Fibroblast of pulmonary artery (primary cell): ENCODE measurements at regions not wholly inside any gene's neighbourhood (a gene's known extent, or its start where the extent isn't known, plus 50 kb on each side); places are given as distances from the start of the nearest gene placed in this dataset.
"Not testable (repeated sequence)": the region's sequence is repeated elsewhere in the genome, so short reads cannot be mapped to it uniquely, and the experiment has no call there.

Source experiments
- DNase-seq: peaks from one replicate; pipeline ENCODE4 v3.0.0-alpha.2; 2010; ENCODE audit warnings: low read depth
- H3K4me3 ChIP-seq: replicated peaks from 2 replicates; pipeline ENCODE4 v1.5.1; 2011; ENCODE audit warnings: low read depth, mild to moderate bottlenecking, control low read depth, low read length, moderate library complexity
- CTCF ChIP-seq: IDR thresholded peaks from 2 replicates; pipeline ENCODE4 v1.5.1; 2011; ENCODE audit warnings: mild to moderate bottlenecking, control low read depth, low read length, inconsistent platforms; ENCODE audit errors: missing control alignments

- no peak for DNase-seq
- no peak for TF ChIP-seq CTCF
- no peak overlapping the region for H3K4me3 ChIP-seq
Observed at GRCh38 chr13:86922936-86923335, 748.2 kb upstream of the SLITRK5 start.

GRCh38 chr13:86926916-86927315, 744.3 kb upstream of the SLITRK5 start:
- not testable (repeated sequence) for H3K4me3 ChIP-seq

GRCh38 chr13:86932776-86933334, 738.3 kb upstream of the SLITRK5 start:
- DNase-seq = peak; percentile 4
- H3K4me3 ChIP-seq = no peak overlapping the region
- no peak for TF ChIP-seq CTCF

More at GRCh38 chr13:86926916-86927315, 744.3 kb upstream of the SLITRK5 start:
- not testable (repeated sequence) for DNase-seq

GRCh38 chr13:86933676-86934075, 737.5 kb upstream of the SLITRK5 start:
- DNase-seq = no peak
- no peak overlapping the region for H3K4me3 ChIP-seq
- no peak for TF ChIP-seq CTCF

GRCh38 chr13:86937316-86937715, 733.9 kb upstream of the SLITRK5 start:
- no peak overlapping the region for H3K4me3 ChIP-seq
- no peak for TF ChIP-seq CTCF
- no peak for DNase-seq

GRCh38 chr13:86945584-86945983, 725.6 kb upstream of the SLITRK5 start:
- no peak for TF ChIP-seq CTCF
- no peak for DNase-seq
- H3K4me3 ChIP-seq = no peak overlapping the region

- no peak for DNase-seq
- H3K4me3 ChIP-seq = no peak overlapping the region
- no peak for TF ChIP-seq CTCF
Observed at GRCh38 chr13:86946734-86947133, 724.4 kb upstream of the SLITRK5 start.
